ENCODE measurements at regions not wholly inside any gene's neighbourhood (a gene's known extent, or its start where the extent isn't known, plus 50 kb on each side); places are given as distances from the start of the nearest gene placed in this dataset.

GRCh38 chr17:72520665-72521303 is 400.0 kb downstream of the SOX9 start:
- no peak for TF ChIP-seq CTCF (IDR thresholded peaks at IDR 0.05; ENCODE audit: low read depth, low read length)
- no peak overlapping the region for H3K4me3 ChIP-seq (ENCODE audit: low read depth, low read length)
- no peak for DNase-seq (ENCODE audit: low read depth, low spot score)
- in situ Hi-C loops (cut with HindIII; ENCODE audit: low sequenced_read_pairs) = no loop called here

- in situ Hi-C loops (cut with HindIII; ENCODE audit: low sequenced_read_pairs) = no loop called here
- TF ChIP-seq CTCF (IDR thresholded peaks at IDR 0.05; ENCODE audit: low read depth, low read length) = no peak
- DNase-seq (ENCODE audit: low read depth, low spot score) = no peak
- no peak overlapping the region for H3K4me3 ChIP-seq (ENCODE audit: low read depth, low read length)
Measured at GRCh38 chr17:72523491-72523890, 402.7 kb downstream of the SOX9 start.

- no peak for TF ChIP-seq CTCF (IDR thresholded peaks at IDR 0.05; ENCODE audit: low read depth, low read length)
- in situ Hi-C loops (cut with HindIII; ENCODE audit: low sequenced_read_pairs) = loop anchor here (25.0 kb wide), 1 partner anchor 388 kb away; no protein-coding TSS in a partner anchor
- DNase-seq (ENCODE audit: low read depth, low spot score) = no peak
- H3K4me3 ChIP-seq (ENCODE audit: low read depth, low read length) = no peak overlapping the region
Measured at GRCh38 chr17:72525225-72526015, 404.6 kb downstream of the SOX9 start.

GRCh38 chr17:72526769-72527168 is 405.9 kb downstream of the SOX9 start:
- H3K4me3 ChIP-seq (ENCODE audit: low read depth, low read length) = no peak overlapping the region
- DNase-seq (ENCODE audit: low read depth, low spot score) = no peak
- TF ChIP-seq CTCF (IDR thresholded peaks at IDR 0.05; ENCODE audit: low read depth, low read length) = no peak
- in situ Hi-C loops (cut with HindIII; ENCODE audit: low sequenced_read_pairs) = loop anchor here (25.0 kb wide), 1 partner anchor 389 kb away; no protein-coding TSS in a partner anchor

GRCh38 chr17:72527789-72528188 is 407.0 kb downstream of the SOX9 start:
- no peak for TF ChIP-seq CTCF (IDR thresholded peaks at IDR 0.05; ENCODE audit: low read depth, low read length)
- no peak overlapping the region for H3K4me3 ChIP-seq (ENCODE audit: low read depth, low read length)
- DNase-seq (ENCODE audit: low read depth, low spot score) = no peak
- in situ Hi-C loops (cut with HindIII; ENCODE audit: low sequenced_read_pairs) = loop anchor here (25.0 kb wide), 1 partner anchor 390 kb away; no protein-coding TSS in a partner anchor

GRCh38 chr17:72528683-72529082 is 407.9 kb downstream of the SOX9 start:
- no peak for TF ChIP-seq CTCF (IDR thresholded peaks at IDR 0.05; ENCODE audit: low read depth, low read length)
- H3K4me3 ChIP-seq (ENCODE audit: low read depth, low read length) = no peak overlapping the region
- no peak for DNase-seq (ENCODE audit: low read depth, low spot score)
- in situ Hi-C loops (cut with HindIII; ENCODE audit: low sequenced_read_pairs) = loop anchor here (25.0 kb wide), 1 partner anchor 391 kb away; no protein-coding TSS in a partner anchor
